GM19467 (cell line): ENCODE measurements at regions not wholly inside any gene's neighbourhood (a gene's known extent, or its start where the extent isn't known, plus 50 kb on each side); places are given as distances from the start of the nearest gene placed in this dataset.
"Not testable (repeated sequence)": the region's sequence is repeated elsewhere in the genome, so short reads cannot be mapped to it uniquely, and the experiment has no call there.

ENCODE experiments used
- ATAC-seq: cut with Tn5 transposase; IDR thresholded peaks from one replicate; pipeline ENCODE4 v1.9.1; 2021; ENCODE audit warnings: mild to moderate bottlenecking, moderate library complexity; ENCODE audit not compliant: unreplicated experiment

DNA sequence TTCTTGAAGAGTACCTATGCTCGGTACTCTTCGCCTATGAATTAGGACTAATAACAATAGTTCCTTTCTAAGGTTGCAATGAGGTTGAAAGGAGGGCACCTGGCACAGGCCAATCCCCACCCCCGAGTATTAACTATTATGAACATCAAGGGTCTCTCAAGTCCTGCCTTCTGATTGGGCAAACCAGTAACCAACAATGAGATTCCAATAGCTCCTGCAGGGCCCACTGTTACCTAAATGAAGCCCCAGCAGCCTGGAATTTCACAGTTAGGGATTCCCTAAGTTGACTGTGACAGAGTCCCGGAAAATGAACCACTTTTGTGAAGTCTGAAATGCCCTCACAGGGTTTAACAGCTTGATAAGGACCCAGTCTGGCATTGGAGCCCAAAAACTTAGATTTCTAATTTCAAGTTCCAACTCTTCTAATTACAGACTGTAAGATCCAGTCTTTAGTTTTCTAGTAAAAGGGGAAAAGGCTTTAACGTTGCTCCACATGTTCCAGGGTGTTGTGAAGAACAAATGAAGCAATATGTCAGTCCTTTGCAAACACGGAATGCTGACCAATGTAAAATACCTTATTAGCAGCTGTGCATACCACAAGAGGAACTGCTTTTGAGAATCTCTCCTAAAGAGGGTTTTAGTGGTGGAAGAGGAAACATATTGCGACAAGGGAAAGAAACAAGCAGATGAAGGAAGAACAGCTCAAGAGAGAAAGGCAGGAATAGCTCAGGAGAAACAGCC, 277.7 kb upstream of the MAP2 start:
- ATAC-seq: no peak

DNA sequence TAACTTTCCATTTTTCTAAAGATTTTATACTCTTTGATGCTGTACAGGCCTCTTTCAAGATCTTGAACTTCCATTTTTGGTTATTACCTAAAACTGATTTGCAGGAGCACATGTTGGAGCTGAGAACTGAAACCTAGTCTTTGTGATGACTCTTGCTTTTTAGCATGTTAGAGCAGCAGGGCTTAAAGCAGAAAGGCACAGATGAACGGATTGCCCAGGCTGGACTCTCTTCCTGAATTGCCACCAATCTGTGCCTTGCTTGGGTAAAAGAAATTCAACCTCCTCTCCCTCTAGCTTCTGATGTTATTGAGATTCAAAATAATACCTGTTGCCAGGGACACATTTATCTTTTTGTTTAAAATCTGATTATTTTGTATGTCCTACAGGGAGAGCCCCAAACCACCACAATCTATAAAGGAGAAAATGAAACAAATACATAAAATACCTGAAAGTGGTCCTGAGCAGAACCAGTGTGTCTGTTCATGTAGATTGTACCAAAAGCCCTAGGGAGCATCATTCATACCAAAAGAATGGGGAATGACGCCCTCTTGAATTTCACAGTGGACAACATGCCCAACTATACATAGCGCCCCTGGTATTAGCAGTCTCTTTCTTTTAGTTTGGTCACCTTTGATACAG, 277.0 kb upstream of the MAP2 start:
- ATAC-seq: no peak

DNA sequence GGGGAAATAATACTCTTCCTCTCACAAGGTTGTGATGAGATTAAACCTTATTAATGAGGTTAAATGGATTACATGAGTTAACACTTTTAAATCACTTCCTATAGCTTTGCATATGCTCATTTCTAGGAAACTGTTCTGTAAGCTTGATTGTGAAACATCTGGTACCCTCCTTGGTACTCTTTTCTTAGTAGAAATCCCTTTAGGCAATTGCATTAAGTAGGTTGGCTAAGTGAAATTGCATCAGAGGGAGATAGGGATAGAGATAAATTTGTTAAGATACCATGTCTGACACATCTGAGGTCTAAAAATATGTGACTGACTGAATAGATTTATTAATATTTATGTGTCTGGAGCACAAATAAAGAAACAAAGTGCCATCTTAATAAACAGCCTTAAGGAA, 275.9 kb upstream of the MAP2 start:
- ATAC-seq: no peak

DNA sequence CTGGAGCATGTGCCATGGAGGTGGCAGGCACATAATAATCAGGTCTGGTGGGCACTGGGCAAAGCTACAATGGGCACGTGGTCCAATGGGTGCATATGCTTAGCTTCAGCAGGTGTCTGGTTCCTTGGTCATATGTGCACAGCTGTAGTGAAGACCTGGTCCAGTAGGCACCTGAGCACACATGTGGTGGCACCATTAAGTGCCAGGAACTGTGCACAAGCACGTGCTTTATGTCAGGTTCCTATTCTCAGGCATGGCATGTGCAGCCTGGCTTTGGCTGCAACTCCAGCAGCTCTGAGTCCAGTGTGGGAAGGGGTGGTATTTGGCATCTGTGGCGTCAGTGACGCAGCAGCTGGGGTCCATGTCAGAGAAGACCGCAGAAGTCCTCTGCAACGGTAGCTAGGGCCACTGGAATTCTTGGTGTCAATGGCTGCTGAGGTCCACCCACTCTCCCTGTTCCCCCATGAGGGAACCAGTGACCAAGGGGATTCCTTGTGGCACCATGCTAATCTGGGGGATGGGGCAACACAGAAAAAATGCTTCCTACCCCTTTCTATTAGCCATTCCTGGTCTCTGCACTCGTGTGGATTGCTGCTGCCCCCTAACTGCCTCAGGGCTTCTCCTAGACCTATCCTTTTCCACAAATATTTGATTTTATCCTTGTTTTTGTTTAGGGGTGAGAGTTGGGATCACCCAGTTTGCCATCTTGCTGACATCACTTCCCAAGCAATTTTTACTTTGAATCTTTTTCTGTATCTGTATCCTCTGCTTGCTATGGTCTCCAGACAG, 262.9 kb upstream of the MAP2 start:
- no peak for ATAC-seq

DNA sequence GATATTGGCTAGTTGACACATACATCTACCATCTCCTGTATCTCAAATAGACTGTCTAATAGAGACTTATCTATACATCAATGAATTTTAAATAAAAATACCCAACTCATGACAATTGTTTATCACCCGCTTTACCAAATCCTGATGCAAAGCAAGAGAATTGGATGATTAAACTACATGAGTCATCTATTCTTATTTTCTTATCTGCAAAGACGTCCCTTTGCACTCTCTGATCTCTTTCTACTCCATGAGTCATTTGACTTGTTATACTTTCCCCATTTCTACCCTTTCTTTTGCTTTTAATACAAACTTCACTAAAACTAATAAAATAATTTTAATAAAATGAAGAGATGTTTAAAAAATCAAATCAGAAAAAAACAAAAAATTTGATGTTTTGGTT, 261.7 kb upstream of the MAP2 start:
- no peak for ATAC-seq

DNA sequence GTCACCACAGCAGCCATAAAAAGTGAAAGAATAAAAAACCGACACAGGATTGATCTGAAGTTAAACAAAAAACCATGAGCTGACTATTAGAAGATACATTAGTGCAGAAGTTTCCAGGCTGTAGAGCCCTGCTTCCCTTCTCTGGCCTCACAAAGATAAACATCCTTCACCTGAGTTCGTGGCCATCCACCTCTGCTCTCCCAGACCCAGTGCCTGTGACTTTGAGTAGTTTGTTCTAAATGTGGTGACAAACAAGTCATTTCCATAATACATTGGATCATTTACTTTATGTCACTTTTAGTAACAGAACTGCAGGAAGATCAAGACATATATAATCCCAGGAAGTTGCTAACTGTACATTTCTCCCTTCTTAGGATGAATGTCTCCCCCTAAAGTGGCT, 241.9 kb upstream of the MAP2 start:
- no peak for ATAC-seq

DNA sequence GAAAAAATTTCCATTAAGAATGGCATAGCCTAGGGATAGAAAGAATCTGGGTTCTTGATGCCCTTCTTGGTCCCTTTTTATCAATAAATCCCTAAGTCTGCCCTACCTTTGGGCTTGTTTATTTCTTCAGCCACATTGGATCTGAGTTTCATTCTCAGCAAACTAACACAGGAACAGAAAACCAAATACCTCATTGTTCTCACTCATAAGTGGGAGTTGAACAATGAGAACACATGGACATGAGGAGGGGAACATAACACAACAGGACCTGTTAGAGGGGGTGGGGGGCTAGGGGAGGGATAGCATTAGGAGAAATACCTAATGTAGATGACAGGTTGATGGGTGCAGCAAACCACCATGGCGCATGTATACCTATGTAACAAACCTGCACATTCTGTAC, 237.0 kb upstream of the MAP2 start:
- ATAC-seq: not testable (repeated sequence)

DNA sequence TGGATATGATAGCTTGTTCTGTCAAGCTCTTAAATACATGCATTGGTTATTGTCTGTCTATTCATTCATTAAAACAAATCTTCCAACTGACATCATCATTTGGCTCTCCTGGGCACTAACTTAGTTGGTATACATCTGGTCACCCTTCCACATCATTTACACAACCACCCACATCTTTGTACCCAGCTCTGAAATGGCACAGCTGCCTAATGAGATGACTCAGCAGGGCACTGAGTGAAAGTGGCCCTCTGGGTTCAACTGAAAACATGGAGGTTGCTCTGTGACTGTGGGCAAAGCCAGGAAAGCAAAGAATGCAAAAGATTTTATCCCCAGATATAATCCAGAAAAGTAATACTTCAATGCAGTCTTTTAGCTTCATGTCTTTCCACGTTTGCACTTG, 234.0 kb upstream of the MAP2 start:
- no peak for ATAC-seq

DNA sequence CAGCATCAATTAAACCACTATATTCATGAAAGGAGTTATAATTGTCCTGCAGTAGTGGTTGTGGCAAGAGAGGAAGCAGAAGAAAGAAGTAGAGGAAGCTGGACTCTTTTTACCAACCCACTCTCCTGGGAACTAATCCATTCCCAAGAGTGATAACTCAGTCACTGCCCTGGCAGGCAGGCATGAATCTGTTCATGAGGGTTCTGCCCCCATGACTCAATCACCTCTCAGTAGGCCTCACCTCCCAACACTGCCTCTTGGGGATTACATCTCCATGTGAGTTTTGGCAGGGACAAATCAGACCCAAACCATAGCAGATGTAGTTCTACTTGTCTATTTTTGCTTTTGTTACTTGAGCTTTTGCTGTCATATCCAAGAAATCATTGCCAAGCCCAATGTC, 232.7 kb upstream of the MAP2 start:
- no peak for ATAC-seq

DNA sequence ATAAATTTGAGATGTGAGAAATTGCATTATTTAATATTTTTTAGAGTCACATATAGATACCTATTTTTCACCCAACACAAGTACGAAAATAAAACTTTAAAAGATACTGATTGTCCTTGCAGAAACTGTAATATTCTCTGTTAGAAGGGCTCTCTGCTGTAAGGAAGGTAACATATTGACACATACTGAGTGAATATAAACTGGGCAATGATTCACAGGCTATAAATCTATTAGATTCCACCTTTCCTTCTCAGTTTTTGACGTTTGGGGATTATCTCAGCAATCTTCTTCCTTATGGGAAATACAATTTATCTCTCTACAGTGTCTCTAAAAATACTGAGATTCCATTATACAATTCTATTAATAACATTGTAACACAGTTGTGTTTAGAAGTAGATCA, 229.1 kb upstream of the MAP2 start:
- ATAC-seq: no peak

DNA sequence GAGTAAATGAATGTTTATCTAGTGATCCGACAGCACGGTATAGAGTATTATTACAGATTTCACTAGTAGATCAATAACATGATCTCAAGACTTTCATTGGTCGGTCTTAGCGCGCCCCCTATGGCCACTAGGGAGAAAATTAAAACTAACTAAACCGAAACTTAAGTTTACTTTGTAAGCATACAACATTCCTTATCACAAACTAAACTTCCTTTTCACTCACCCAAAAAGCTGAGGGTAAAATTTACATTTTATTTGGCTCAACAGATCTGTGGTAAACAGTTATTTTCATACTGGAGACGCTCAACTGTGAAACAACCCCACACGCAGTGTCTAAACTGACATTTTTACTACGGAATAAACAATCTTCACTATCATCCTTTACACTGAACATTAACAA, 215.6 kb upstream of the MAP2 start:
- ATAC-seq: peak; percentile 62

DNA sequence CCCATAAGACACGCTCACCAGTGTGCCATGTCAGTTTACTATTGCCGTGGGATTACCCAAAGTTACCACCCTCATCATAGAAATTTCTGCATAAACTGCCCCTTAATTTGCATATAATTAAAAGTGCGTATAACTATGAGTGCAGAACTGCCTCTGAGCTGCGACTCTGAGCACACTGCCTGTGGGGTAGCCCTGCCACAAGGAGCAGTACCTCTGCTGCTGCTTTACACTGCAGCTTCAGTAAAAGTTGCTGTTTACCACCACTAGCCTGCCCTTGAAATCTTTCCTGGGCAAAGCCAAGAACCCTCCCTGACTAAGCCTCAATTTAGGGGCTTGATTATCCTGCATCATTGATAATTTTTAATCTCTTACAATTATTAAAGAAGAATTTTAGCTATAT, 213.9 kb upstream of the MAP2 start:
- ATAC-seq: no peak

DNA sequence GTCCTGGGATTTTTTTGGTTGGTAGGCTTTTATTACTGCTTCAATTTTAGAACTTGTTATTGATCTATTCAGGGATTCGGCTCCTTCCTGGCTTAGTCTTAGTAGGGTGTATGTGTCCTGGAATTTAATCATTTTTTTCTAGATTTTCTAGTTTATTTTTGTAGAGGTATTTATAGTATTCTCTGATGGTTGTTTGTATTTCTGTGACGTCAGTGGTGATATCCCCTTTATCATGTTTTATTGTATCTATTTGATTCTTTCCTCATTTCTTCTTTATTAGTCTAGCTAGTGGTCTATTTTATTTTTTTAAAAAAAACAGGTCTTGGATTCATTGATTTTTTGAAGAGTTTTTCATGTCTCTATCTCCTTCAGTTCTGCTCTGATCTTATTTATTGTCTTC, 193.3 kb upstream of the MAP2 start:
- no peak for ATAC-seq

DNA sequence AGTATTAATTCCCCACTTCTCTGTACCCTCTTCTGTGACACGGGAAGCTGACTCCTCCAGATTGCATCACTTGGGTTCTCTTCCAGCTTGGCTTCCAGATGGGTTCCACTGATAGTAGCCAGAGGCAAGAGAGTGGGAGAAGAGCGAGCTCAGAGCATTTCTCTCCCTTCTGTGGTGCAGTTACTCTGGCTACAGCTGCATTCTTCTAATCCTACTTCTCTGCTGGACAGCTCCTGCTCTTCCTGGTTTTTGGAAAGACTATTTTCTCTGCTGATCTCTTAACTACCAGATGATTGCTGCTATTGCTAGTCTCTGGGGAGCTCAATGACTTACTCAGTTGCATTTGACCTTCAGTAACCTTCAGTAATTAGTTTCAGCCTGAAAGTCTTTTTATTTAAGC, 187.5 kb upstream of the MAP2 start:
- no peak for ATAC-seq

DNA sequence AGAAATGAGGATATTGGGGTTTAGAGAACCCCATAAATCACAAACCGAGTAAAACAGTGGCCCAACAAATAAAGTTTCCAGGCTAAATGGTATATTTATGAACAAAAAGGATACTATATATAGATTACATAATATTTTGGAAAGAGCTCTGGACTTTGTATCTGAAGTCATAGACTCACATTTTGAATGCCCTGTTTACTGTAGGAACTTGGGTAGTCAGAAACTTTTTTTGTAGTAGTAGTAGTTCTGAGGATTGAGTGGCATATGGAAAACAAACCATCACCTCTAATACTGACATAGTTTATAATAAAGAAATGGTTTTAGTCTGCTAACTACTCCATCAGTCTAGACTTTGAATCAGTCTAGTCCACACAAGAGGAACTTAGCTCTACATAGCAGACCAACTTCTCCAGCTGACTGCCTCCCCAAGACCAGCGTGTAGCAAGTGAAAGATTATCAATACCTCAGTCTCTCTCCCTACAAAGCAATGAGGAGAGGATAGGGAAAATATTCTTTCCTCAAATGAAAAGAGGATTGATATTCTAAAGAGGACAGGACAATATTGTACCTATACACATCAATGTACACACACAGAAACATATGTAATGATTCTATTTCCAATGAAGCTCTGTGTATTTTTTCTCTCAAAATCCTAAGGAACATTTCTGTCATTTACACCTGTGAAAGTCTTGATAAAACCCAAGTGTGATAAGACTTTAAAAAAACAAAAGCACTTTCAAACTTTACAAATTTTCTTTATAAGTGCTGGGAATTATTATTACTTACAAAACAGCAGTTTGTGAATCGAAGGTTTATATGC, 184.9 kb upstream of the MAP2 start:
- no peak for ATAC-seq

DNA sequence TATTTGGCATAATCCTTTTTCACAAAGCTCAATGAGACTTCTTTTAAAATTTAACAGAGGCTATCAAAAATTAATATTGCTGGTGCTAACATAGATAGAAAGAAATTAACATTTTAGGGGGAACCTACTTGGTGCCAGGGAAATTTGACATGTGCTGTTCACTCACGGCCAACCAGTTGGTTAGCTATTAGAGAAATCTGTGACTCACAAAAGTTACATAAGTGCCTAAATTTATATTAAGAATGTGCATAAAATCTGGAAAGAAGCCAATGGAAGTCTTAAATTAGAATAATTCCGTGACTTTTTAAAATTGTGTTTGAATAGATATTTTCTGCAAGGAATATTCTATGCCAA, 184.3 kb upstream of the MAP2 start:
- ATAC-seq: no peak

DNA sequence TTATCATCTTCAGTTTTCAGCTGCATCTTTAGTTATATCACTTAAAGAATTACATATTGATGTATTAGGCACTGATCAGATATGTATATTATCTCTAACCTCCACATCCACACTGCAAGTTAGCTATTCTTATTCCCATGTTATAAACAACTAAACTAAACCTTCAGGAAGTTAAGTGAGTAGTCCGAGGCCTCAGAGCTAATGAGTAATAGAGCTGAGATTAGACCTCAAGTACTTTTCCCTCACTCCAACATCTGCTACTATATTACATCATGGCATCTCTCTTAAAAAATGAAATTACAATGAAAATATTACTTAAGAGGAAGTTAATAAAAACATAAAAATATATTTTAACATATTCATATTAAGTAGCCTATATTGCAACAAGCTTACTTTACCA, 183.6 kb upstream of the MAP2 start:
- no peak for ATAC-seq

DNA sequence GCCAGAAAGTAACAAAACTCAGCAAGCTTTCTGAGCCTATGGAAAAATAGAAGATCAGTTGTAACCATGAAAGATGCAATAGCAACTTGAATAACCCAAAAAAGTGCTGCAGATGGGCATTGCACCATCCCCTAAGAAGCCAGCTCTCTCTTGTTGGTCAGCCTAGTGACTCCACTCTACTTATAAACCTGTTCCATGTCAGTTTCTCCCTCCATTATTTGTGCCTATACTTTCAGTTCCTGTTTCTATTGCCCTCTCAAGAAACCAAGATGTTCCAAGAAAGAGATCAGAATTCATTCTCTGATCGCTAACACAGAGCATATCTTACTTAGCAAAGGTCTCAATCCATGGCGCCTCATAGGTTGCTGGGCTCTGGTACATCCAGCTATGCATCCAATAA, 170.3 kb upstream of the MAP2 start:
- no peak for ATAC-seq

DNA sequence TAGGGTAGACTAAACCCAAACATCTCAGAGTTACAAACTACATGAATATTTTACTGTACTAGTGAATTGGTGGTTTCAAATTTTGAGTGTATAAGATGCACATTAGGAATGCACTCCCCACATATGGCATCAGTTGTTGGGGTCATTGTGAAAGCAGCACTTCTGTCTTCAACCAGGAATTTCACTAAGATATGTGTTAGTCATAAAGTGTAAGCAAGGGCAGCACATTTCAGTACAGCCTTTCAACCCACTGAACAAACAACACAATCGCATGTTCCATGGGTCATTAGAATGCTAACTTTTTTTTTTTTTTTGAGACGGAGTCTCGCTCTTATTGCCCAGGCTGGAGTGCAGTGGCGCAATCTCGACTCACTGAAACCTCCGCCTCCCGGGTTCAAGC, 164.1 kb upstream of the MAP2 start:
- ATAC-seq: no peak

DNA sequence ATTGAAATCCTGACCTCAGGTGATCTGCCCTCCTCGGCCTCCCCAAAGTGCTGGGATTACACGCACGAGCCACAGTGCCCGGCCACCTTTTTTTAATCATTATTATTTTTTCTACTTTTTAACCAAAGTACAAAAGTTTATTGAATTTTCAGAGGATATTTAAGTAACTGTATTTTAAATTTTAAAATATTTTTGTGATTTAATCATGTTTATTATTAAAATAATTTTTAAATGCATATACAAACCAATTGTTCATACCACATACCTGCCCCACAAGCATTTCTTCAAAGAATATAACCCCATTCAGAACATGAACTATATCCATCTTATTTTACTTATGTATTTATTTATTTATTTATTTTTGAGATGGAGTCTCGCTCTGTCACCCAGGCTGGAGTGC, 163.6 kb upstream of the MAP2 start:
- ATAC-seq: no peak

DNA sequence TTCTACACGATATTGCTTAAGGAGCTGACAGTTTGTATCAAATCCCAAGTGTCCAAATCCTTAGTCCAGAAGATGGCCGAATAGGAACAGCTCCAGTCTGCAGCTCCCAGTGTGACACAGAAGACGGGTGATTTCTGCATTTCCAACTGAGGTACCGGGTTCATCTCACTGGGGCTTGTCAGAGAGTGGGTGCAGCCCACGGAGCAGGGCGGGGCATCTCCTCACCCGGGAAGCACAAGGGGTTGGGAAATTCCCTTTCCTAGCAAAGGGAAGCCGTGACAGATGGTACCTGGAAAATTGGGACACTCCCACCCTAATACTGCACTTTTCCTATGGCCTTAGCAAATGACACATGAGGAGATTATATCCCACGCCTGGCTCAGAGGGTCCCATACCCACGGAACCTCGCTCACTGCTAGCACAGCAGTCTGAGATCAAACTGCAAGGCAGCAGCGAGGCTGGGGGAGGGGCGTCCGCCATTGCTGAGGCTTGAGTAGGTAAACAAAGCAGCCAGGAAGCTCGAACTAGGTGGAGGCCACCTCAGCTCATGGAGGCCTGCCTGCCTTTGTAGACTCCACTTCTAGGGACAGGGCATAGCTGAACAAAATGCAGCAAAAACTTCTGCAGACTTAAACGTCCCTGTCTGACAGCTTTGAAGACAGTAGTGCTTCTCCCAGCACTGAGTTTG, 162.3 kb upstream of the MAP2 start:
- not testable (repeated sequence) for ATAC-seq
